ENCODE measurements at regions not wholly inside any gene's neighbourhood (a gene's known extent, or its start where the extent isn't known, plus 50 kb on each side); places are given as distances from the start of the nearest gene placed in this dataset.

DNA sequence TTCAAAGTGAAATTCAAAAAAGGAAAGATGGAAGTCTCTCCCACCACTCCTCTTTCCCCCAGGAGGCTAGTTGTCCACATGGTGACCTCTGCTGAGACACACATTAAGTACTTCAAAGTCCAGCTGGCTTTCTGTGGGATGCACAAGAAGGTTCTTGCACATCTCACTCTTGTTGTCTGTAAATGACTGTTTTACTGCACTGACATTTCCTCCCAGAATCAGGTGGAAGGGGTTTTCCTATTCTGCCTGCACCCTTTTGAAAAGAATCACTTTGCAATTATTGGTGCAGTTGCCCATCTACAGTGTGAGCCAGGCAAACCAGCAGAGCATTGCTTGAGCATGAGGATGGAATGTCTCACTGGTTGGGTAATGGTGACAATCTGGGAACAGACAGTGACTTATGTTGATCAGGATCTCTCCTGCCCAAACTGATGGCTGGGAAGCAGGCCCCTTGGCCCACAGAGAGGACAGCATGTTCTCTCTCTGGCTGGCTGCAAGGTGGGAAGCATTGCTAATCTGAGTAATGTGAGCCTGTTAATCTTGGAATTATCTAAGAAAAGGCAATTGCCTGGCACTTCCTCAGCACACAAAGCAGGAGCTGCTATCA is 347.7 kb upstream of the SATB1 start:
- DNase-seq = no peak

DNA sequence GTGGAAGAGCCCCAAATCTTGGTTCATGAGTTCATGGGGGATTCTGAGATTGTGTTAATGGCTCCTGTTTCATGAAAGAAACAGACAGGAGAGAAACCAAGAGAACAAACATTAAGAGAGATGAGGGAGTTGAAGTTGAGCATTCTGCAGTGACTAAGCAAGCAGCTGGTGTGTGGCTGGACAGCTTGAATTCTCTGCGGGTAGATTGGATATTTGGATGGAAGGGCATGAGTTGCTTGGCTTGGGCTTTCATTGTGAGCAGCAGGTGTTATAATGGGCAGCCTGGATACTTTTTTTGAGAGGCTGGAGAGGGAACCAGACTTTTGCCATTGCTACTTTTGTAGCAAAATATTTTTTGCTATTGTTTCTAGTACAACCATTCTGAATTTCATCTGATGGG is 346.8 kb upstream of the SATB1 start:
- no peak for DNase-seq

- DNase-seq = no peak
Measured at GRCh38 chr3:18770800-18771199, 345.7 kb upstream of the SATB1 start.

GRCh38 chr3:18767756-18768303 is 342.7 kb upstream of the SATB1 start:
- DNase-seq = no peak

- no peak for DNase-seq
Measured at GRCh38 chr3:18766974-18767373, 341.8 kb upstream of the SATB1 start.

- DNase-seq = no peak
Measured at GRCh38 chr3:18765662-18766061, 340.5 kb upstream of the SATB1 start.

- no peak for DNase-seq
Measured at GRCh38 chr3:18765161-18765560, 340.0 kb upstream of the SATB1 start.

DNA sequence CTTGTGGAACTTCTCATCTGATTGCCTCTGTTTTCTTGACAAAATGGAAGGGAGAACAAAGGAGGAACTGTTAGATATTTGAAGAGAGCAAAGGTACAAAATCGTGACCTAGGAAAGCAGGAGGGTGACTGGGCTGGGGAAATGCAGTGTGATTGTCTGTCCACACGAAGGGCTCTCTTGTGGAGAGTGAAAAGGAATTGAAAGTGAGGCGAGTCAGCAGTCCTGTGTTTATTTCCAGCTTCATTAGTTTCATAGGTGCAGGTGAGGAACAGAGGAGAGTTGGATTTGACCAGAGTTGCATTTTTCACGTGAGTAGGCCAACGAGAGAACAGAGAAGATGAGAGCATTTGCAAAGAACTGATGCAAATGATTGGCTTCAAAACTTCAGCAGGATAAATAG is 336.4 kb upstream of the SATB1 start:
- DNase-seq = no peak

GRCh38 chr3:18758047-18758704 is 333.0 kb upstream of the SATB1 start:
- peak; percentile 16 for DNase-seq

- no peak for DNase-seq
Measured at GRCh38 chr3:18757476-18757875, 332.3 kb upstream of the SATB1 start.

GRCh38 chr3:18752273-18752934 is 327.3 kb upstream of the SATB1 start:
- no peak for DNase-seq

GRCh38 chr3:18751514-18751913 is 326.4 kb upstream of the SATB1 start:
- DNase-seq = no peak

DNA sequence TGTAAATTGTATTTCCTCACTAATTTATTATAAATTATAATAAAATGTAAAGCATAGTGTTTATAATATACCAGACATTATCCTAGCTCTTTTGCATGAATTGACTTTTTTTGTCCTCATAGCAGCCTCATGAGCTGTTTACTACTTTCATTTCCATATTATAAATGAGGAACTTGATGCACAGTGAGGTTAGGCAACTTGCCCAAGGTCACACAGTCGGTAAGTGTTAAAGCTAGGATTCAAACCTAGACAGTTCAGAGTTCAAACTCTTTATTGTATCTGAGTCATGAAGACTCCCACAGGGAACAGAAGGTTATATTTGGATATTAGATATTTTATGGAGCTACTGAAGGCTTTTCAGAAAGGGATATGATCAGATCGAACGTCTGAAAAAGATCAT is 322.2 kb upstream of the SATB1 start:
- no peak for DNase-seq

DNA sequence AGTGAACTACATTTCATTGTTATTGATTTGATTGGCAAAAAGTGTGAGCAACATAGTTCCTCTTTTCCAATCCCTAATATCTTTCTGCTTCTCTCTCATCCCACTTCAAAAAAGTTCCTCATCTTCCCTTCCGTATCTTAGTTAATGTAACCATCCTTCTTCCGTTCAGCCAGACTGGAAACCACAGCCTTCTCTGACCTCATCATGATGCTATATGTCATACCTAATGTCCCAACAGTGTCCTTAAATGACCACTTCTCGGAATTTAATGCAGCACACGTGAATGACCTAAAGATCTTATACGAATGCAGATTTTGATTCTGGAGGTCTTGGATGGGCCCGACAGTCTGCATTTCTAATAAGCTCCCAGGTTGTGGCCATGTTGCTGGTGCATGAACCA is 320.3 kb upstream of the SATB1 start:
- DNase-seq = no peak

- no peak for DNase-seq
Measured at GRCh38 chr3:18744472-18744871, 319.3 kb upstream of the SATB1 start.

DNA sequence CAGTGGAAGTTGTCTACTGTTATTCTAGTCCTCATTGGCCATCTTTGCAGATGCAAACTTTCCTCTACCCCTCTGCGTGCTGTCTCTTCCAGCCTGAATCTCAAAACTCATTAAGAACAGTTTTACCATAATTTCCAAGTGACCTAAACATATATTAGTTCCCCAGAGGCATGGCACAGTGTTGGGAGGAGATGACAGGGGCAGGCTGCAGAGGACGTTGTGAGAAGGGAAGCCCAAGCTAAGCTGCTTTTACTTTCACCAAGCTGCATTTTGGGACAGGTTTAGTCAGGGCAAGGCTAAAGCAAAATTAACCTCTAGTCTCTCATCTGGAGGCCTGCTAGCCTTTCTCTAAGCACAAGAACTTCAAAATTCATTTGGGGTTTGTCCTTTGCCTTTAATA is 318.6 kb upstream of the SATB1 start:
- no peak for DNase-seq

- DNase-seq = no peak
Measured at GRCh38 chr3:18740631-18741583, 315.8 kb upstream of the SATB1 start.

- DNase-seq = no peak
Measured at GRCh38 chr3:18739099-18739433, 313.9 kb upstream of the SATB1 start.

DNA sequence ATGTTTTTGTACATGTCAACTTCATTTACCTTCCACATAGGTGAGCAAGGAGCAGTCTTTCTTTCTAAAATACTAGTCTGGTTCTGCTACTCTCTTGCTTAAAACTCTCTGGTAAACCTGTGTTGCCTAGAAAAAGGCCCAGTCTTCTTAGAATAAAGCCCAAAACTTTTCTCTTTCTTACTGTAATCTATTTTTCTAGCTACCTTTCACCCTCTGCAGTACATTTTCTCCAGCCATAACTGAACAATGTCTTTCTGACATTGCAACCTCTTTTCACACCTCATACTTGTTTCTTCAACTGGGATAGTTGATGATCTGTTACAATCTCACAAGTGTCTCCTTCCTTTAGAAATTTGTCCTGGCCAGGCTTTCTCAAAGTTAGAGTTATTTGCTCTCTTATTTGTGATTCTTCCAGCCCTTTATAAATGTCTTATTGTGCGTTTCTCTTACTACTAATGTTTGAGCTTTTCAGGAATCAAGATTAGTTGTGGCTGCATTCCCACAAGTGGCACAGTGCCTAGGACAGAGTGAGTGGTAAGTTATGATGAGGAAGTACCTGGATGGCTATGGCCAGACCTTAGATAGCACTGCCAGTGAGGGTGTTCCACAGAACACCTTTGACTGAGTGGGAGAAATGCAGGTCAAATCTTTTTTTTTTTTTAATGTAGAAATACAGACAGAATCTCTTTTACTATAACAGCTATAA is 313.4 kb upstream of the SATB1 start:
- no peak for DNase-seq

DNA sequence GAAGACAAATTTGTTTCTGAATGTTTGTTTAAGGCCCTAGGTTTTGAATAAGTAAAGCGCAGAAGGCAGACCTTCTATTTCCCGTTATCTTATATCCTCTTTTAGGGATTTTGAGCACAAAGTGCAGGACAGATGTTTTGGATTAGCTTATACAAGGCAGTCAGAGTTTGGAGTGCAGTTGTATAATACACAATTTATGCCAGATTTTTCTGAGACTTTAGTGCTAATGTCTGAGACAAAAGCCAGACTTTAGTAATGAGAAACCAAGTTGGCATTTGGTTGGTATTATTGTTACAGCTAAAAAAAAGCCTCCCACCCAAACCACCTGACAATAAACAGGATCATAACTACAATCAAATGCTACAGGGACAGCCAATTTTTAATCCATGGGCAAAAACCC is 309.9 kb upstream of the SATB1 start:
- DNase-seq = no peak

DNA sequence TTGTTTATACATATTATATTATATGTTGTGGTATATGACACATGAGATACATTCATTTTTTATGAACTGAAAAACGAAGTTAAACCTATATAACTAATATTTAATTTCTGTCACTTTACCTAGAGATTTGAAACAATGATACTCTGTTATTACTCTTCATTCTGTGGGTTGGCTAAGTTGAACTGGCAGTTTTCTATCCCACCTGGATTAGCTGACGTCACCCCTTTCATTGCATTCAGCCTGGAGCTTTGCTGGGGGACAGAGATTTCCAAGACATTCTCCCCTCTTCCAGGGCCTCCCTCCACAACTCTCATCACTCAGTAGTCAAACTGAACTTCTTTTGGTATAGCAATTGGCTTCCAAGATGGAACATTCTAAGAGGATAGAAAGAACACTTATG is 309.2 kb upstream of the SATB1 start:
- no peak for DNase-seq

- no peak for DNase-seq
Measured at GRCh38 chr3:18732474-18732873, 307.3 kb upstream of the SATB1 start.
